Mesothelial cell of epicardium (in vitro differentiated cells): ENCODE measurements at regions not wholly inside any gene's neighbourhood (a gene's known extent, or its start where the extent isn't known, plus 50 kb on each side); places are given as distances from the start of the nearest gene placed in this dataset.

Source experiments
- DNase-seq, 2 experiments: peaks; one replicate each; pipeline ENCODE4 v3.0.0; 2021; ENCODE audit warnings: low spot score in 2 of 2; ENCODE audit not compliant: unreplicated experiment in 2 of 2
- H3K27ac Mint-ChIP-seq: 2 replicates; pipeline ENCODE4 v1.8.0; 2021; ENCODE audit warnings: mixed read lengths
- H3K27me3 Mint-ChIP-seq: 2 replicates; pipeline ENCODE4 v1.8.0; 2021; ENCODE audit warnings: low read depth, mixed read lengths
- H3K36me3 Mint-ChIP-seq: 2 replicates; pipeline ENCODE4 v1.8.0; 2021; ENCODE audit warnings: mixed read lengths
- H3K4me1 Mint-ChIP-seq: 2 replicates; pipeline ENCODE4 v1.8.0; 2021; ENCODE audit warnings: mixed read lengths
- H3K4me3 Mint-ChIP-seq: 2 replicates; pipeline ENCODE4 v1.8.0; 2021; ENCODE audit warnings: mild to moderate bottlenecking, moderate library complexity, mixed read lengths
- H3K9me3 Mint-ChIP-seq: 2 replicates; pipeline ENCODE4 v1.8.0; 2021; ENCODE audit warnings: mixed read lengths
- TF ChIP-seq, protein P1 (sequence below): fragments of 200-600 bp; sonication (generic); IDR thresholded peaks from one replicate; pipeline ENCODE4 v1.5.0; 2021; ENCODE audit warnings: antibody characterized with exemption; ENCODE audit not compliant: unreplicated experiment

DNA sequence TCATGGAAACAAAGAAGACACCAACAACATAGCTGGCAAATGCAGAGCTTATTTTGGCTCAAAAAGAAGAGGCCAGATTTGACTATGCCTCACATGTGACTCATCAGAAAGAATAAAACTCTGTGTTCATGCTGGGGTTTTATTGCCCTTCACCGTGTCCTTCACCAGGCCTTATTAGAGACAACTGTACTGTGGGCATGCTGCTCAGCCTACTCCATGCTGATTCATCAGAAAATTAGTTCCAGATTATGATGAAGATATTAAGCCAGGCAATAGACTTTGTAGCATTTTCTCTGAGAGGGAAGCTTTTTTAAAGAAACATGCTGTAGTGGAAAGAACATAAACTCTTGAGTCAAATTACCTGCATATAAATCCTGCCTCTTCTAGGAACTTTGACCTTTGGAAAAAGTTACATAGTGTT is 89.8 kb downstream of the CYB561 start:
- Mint-ChIP-seq H3K4me1 (peaks cover 31% of the 10 kb centered on the region), H3K4me3 (no peak overlapping the region), H3K36me3 (peaks cover 13% of the 10 kb centered on the region), H3K27me3 (no peaks in the 10 kb centered on the region), H3K27ac (no peak overlapping the region), H3K9me3 (no peaks in the 10 kb centered on the region)
- no peak for DNase-seq
- TF ChIP-seq, protein P1, sequence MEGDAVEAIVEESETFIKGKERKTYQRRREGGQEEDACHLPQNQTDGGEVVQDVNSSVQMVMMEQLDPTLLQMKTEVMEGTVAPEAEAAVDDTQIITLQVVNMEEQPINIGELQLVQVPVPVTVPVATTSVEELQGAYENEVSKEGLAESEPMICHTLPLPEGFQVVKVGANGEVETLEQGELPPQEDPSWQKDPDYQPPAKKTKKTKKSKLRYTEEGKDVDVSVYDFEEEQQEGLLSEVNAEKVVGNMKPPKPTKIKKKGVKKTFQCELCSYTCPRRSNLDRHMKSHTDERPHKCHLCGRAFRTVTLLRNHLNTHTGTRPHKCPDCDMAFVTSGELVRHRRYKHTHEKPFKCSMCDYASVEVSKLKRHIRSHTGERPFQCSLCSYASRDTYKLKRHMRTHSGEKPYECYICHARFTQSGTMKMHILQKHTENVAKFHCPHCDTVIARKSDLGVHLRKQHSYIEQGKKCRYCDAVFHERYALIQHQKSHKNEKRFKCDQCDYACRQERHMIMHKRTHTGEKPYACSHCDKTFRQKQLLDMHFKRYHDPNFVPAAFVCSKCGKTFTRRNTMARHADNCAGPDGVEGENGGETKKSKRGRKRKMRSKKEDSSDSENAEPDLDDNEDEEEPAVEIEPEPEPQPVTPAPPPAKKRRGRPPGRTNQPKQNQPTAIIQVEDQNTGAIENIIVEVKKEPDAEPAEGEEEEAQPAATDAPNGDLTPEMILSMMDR: no peak

DNA sequence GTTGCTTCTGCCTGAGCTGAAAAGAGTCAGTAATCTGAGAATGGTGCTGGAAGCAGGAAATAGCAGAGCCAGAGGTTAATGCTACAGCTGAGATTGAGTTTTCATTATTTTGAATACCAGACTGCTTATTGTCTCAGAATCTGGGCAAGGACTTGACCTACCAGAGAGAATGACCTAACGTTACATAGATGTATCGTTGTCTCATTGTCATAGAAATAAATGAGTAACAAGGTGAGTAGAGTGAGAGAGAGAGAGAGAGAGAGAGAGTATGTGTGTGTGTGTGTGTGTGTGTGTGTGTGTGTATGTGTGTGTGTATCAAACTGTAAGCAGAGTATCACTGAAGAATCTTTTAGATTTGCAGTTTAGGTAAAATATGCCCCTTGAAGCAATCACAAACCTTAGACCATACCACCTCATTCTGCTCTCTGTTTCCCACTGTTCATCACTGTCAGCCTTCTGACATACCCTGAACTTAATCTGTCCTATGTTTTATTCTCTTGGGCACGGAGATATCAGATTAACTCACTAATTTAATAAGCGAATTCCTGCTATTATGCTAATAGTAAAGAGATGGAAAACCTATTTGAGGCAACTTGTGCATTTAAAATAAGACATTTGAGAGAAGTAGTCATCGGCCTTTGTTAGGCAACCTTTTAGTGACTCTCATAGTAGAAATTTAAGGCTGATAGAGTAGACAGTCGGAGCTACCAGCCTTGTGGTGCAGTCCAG is 87.8 kb downstream of the CYB561 start:
- TF ChIP-seq, protein P1: no peak
- no peak overlapping the region for H3K27ac Mint-ChIP-seq

DNA sequence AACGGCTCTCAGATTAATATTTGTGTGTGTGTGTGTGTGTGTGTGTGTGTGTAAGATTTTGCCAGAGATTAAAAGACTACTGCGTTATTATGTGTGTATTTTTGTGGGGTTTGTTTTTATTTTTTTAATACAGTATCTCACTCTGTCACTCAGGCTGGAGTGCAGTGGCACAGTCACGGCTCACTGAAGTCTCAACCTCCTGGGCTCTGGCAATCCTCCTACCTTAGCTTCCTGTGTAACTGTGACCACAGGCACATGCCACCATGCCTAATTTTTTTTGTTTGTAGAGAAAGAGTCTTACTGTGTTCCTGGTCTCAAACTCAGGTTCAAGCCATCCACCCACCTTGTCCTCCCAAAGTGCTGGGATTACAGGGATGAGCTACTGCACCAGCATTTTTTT is 87.2 kb downstream of the CYB561 start:
- no peak for DNase-seq
- no peak overlapping the region for H3K27ac Mint-ChIP-seq
- no peak overlapping the region for H3K4me3 Mint-ChIP-seq
- H3K4me1 Mint-ChIP-seq: peaks cover 25% of the 10 kb centered on the region
- peaks cover 2% of the 10 kb centered on the region for H3K27me3 Mint-ChIP-seq
- peaks cover 4% of the 10 kb centered on the region for H3K36me3 Mint-ChIP-seq
- H3K9me3 Mint-ChIP-seq: no peaks in the 10 kb centered on the region
- TF ChIP-seq, protein P1: no peak

More for the DNA sequence above, 87.8 kb downstream of the CYB561 start:
- no peak overlapping the region for H3K4me3 Mint-ChIP-seq
- H3K36me3 Mint-ChIP-seq: peaks cover 4% of the 10 kb centered on the region
- H3K4me1 Mint-ChIP-seq: peaks cover 31% of the 10 kb centered on the region
- no peak for DNase-seq
- H3K27me3 Mint-ChIP-seq: peaks cover 2% of the 10 kb centered on the region
- no peaks in the 10 kb centered on the region for H3K9me3 Mint-ChIP-seq

DNA sequence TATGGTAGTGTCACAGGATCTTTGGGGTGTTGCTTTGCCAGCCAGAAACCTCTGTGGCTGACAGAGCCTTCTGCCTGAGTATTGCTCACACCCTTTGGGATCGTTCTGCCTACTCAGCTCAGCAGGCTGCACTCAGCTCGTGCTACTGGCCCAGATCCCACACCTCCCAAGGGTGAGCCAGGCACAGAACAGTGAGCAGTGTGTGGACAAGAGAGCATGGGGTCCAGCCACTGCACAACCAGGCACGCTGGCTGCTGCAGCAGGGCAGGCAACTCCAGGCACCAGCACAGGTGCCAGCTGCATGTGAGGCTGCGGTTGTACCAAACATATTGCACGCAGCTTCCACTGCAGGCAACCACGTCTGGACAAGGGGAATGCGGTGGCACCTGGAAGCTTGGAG is 84.9 kb downstream of the CYB561 start:
- Mint-ChIP-seq H3K36me3 (no peaks in the 10 kb centered on the region), H3K4me3 (no peak overlapping the region), H3K9me3 (no peaks in the 10 kb centered on the region), H3K27me3 (peaks cover 2% of the 10 kb centered on the region), H3K27ac (no peak overlapping the region), H3K4me1 (peaks cover 27% of the 10 kb centered on the region)
- DNase-seq: no peak
- TF ChIP-seq, protein P1: no peak

DNA sequence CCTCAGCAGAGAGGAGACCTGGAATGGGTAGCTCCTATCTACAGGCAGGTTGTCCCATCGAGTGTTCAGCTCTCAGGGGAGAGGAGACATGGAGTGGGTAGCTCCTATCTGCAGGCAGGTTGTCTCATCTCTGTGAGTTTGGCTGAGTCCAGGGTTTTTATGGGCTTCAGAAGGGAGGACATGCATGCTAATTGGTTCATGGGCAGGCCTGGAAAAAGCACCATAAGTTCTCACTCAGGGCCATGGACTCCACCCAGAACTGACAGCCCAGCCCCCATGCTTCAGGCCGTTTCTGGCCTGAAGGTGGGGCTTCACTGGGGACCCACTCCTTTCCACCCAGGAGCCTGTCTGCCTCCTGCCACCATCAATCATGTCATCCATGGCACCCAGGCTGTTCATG is 84.0 kb downstream of the CYB561 start:
- Mint-ChIP-seq H3K27me3 (peaks cover 2% of the 10 kb centered on the region), H3K4me1 (peaks cover 28% of the 10 kb centered on the region), H3K4me3 (no peak overlapping the region), H3K27ac (no peak overlapping the region), H3K9me3 (no peaks in the 10 kb centered on the region), H3K36me3 (no peaks in the 10 kb centered on the region)
- TF ChIP-seq, protein P1: no peak
- no peak for DNase-seq
